Retinal pigment epithelial cell (primary cell): ENCODE measurements at regions not wholly inside any gene's neighbourhood (a gene's known extent, or its start where the extent isn't known, plus 50 kb on each side); places are given as distances from the start of the nearest gene placed in this dataset.

Source experiments
- DNase-seq: peaks from one replicate; pipeline ENCODE4 v3.0.0-alpha.2; 2010; ENCODE audit warnings: low read depth
- H3K4me3 ChIP-seq: 2 replicates; pipeline ENCODE4 v1.5.1; 2011; ENCODE audit warnings: mild to moderate bottlenecking, low read length, control low read depth, moderate library complexity
- TF ChIP-seq, protein P1 (sequence below): conservative IDR thresholded peaks from 2 replicates; pipeline ENCODE4 v1.5.1; 2011; ENCODE audit warnings: low read depth, low read length, control low read depth, inconsistent platforms

DNA sequence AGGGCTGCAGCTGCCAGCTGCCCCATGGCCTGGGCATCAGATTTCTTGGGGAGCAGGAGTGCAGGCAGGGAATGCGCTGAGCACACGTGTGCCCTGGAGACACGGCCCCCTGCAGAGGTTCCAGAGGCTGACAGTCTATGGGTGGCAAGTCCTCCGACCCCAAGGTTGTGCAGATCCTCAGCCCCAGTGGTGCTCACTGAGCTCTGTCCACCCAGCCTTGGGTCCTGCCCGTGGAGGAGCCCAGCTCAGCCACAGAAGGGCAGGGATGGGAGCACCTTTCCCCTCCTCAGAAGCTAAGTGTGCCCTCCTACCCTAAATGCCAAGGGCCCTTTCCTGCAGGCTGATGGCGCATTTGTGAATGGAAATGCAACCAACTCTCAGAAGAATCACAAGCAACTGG is 341.0 kb downstream of the IRX2 start:
- DNase-seq: no peak
- TF ChIP-seq, protein P1, sequence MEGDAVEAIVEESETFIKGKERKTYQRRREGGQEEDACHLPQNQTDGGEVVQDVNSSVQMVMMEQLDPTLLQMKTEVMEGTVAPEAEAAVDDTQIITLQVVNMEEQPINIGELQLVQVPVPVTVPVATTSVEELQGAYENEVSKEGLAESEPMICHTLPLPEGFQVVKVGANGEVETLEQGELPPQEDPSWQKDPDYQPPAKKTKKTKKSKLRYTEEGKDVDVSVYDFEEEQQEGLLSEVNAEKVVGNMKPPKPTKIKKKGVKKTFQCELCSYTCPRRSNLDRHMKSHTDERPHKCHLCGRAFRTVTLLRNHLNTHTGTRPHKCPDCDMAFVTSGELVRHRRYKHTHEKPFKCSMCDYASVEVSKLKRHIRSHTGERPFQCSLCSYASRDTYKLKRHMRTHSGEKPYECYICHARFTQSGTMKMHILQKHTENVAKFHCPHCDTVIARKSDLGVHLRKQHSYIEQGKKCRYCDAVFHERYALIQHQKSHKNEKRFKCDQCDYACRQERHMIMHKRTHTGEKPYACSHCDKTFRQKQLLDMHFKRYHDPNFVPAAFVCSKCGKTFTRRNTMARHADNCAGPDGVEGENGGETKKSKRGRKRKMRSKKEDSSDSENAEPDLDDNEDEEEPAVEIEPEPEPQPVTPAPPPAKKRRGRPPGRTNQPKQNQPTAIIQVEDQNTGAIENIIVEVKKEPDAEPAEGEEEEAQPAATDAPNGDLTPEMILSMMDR: no peak
- H3K4me3 ChIP-seq: no peak overlapping the region

DNA sequence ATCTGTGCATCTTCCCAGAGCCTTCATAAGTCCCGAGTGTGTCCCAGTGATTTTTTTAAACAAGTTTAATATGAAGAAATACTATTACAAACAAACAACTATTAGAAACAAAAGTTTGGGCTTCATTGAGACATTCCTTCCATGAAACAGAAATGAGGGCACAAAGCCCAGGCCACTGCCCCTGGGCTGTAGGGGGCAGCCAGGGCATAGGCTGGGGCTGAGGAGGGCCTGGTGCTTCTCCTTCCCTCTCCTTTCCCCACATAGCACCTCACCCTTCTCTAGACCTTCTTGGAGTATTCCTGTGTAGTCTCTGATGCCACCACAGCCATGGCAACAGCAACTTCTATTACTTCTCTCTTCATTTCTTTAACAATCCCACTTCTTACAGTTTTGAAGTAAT is 348.2 kb downstream of the IRX2 start:
- DNase-seq: no peak

DNA sequence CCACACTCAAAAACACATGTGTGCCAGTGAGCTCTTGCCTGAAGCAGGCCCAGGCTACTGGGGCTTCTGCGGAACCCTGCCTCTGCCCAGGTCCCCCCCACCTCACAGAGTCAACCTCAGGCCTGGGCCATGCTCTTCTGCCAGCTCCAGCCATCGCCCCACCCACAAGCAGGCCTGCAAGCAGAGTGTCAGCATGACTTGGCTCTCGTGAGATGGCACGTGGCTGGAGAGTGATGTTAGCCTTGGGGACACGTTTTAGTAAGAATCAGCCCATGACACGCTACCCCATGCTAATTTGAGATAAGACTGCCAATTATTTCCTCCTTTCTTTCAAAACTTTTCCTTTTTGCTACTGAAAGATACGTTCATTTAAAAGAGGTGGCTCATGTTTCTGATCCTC is 351.7 kb downstream of the IRX2 start:
- no peak overlapping the region for H3K4me3 ChIP-seq
- DNase-seq: no peak
- TF ChIP-seq, protein P1: no peak

More for the DNA sequence above, 348.2 kb downstream of the IRX2 start:
- TF ChIP-seq, protein P1: no peak
- H3K4me3 ChIP-seq: no peak overlapping the region

DNA sequence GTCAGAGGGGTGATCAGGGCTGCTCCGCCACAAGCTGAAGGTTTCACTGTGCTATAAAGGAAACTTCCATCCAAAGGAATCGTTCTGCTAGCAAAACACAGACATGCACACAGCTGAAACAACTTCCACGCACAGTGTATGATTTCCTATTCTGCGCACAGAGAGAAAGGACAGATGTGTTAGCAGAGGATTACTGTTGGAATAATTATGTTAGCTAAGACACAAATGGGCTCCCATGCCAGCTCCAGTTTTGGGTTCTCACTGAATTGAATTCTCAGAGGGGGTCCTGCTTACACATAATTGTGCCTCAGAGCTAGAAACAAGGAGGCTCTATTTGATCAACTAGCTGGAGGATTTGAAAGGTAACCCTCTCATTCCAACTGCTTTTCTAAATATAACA is 352.4 kb downstream of the IRX2 start:
- DNase-seq: no peak
- H3K4me3 ChIP-seq: no peak overlapping the region
- TF ChIP-seq, protein P1: no peak

DNA sequence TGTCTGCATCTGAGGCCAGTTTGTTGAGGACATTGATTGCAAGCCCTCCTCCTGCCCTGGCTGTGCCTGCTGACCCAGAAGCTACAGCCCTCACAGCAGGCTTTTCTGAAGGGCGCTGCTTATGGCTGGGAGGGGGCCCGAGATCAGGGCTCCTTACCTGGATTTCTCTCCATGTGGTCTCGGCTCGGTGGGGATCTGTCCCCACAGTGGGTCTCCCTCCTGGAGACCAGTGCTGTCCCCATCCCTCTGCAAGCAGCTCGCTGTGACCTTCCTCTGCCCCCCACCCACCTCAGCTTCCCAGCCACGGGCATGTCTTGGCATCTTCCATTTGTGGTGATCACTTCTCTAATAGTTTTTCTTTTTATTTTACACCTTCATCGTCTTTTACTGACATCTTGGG is 357.9 kb downstream of the IRX2 start:
- no peak for DNase-seq
- TF ChIP-seq, protein P1: no peak
- H3K4me3 ChIP-seq: no peak overlapping the region

DNA sequence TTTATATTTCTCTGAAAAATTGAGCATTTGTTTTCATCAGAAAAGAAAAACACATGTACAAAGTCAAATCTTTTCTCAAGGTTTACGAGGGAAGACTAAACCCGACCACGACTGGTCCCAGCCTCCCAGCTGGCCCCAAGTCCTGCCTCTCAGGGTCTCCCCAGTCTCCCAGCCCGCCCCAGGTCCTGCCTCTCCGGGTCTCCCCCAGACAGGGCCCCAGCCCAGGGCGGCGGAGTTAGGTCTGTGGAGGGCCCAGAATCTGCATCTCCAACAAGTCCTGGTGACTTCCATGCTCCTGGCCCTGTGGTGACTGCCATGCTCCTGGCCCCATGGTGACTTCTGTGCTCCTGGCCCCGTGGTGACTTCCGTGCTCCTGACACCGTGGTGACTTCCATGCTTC is 359.9 kb downstream of the IRX2 start:
- no peak for DNase-seq
- TF ChIP-seq, protein P1: no peak
- no peak overlapping the region for H3K4me3 ChIP-seq

DNA sequence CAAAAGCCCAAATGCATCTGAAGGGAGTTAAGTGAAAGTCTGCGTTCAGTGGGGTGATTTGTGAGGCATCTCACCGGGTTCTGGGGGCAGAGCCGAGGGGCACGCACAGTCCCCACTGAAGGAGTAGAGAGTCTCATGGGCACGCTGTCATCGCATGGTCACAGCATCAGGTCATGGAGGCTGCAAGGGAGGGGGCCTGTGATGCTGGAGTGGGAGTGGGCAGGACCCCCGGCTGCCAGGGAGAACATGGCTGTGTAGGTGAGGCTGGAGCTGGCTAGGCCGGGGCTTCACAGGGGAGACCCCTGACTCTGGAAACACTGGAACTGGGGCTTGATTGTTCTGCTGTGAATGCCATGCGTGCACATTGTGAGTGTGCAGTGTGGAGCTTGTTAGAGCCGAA is 360.5 kb downstream of the IRX2 start:
- TF ChIP-seq, protein P1: no peak
- DNase-seq: no peak
- H3K4me3 ChIP-seq: no peak overlapping the region
